Activated naive CD4-positive, alpha-beta T cell treated with anti-CD3 and anti-CD28 coated beads, Interleukin-2, amount 50 U/mL, for 16 hours (primary cell): ENCODE measurements at regions not wholly inside any gene's neighbourhood (a gene's known extent, or its start where the extent isn't known, plus 50 kb on each side); places are given as distances from the start of the nearest gene placed in this dataset.

Experiments used
- DNase-seq: peaks from one replicate; pipeline ENCODE4 v3.0.0-alpha.2; 2020

- DNase-seq = no peak
Measured at GRCh38 chr19:31562966-31563612, 213.9 kb upstream of the TSHZ3 start.

- DNase-seq = no peak
Measured at GRCh38 chr19:31567776-31568175, 218.5 kb upstream of the TSHZ3 start.

- DNase-seq = no peak
Measured at GRCh38 chr19:31568724-31569123, 219.5 kb upstream of the TSHZ3 start.

- no peak for DNase-seq
Measured at GRCh38 chr19:31570718-31571117, 221.5 kb upstream of the TSHZ3 start.

GRCh38 chr19:31572102-31572975 is 223.1 kb upstream of the TSHZ3 start:
- no peak for DNase-seq

GRCh38 chr19:31572976-31573298 is 223.7 kb upstream of the TSHZ3 start:
- DNase-seq = no peak

- no peak for DNase-seq
Measured at GRCh38 chr19:31574251-31574973, 225.2 kb upstream of the TSHZ3 start.

GRCh38 chr19:31575846-31576335 is 226.7 kb upstream of the TSHZ3 start:
- DNase-seq = no peak

- no peak for DNase-seq
Measured at GRCh38 chr19:31578326-31578725, 229.1 kb upstream of the TSHZ3 start.

- DNase-seq = no peak
Measured at GRCh38 chr19:31583148-31583547, 233.9 kb upstream of the TSHZ3 start.

GRCh38 chr19:31586282-31586681 is 237.0 kb upstream of the TSHZ3 start:
- DNase-seq = no peak

GRCh38 chr19:31589109-31589508 is 239.9 kb upstream of the TSHZ3 start:
- no peak for DNase-seq

- no peak for DNase-seq
Measured at GRCh38 chr19:31591258-31591657, 242.0 kb upstream of the TSHZ3 start.

GRCh38 chr19:31592456-31592855 is 243.2 kb upstream of the TSHZ3 start:
- DNase-seq = no peak

GRCh38 chr19:31594701-31595100 is 245.5 kb upstream of the TSHZ3 start:
- DNase-seq = no peak

GRCh38 chr19:31595521-31595920 is 246.3 kb upstream of the TSHZ3 start:
- no peak for DNase-seq

GRCh38 chr19:31596751-31597150 is 247.5 kb upstream of the TSHZ3 start:
- DNase-seq = no peak

- no peak for DNase-seq
Measured at GRCh38 chr19:31597616-31598015, 248.4 kb upstream of the TSHZ3 start.

- no peak for DNase-seq
Measured at GRCh38 chr19:31598730-31599238, 249.5 kb upstream of the TSHZ3 start.

GRCh38 chr19:31600731-31601295 is 251.6 kb upstream of the TSHZ3 start:
- DNase-seq = no peak

GRCh38 chr19:31601855-31602254 is 252.6 kb upstream of the TSHZ3 start:
- no peak for DNase-seq

- DNase-seq = no peak
Measured at GRCh38 chr19:31602548-31602947, 253.3 kb upstream of the TSHZ3 start.

GRCh38 chr19:31604493-31605040 is 255.3 kb upstream of the TSHZ3 start:
- DNase-seq = no peak
